IPS-NIHi11 (cell line): ENCODE measurements at regions not wholly inside any gene's neighbourhood (a gene's known extent, or its start where the extent isn't known, plus 50 kb on each side); places are given as distances from the start of the nearest gene placed in this dataset.
"Not testable (repeated sequence)": the region's sequence is repeated elsewhere in the genome, so short reads cannot be mapped to it uniquely, and the experiment has no call there.

Source experiments
- DNase-seq: peaks from one replicate; pipeline ENCODE4 v3.0.0; 2012; ENCODE audit warnings: mixed read lengths, low spot score

DNA sequence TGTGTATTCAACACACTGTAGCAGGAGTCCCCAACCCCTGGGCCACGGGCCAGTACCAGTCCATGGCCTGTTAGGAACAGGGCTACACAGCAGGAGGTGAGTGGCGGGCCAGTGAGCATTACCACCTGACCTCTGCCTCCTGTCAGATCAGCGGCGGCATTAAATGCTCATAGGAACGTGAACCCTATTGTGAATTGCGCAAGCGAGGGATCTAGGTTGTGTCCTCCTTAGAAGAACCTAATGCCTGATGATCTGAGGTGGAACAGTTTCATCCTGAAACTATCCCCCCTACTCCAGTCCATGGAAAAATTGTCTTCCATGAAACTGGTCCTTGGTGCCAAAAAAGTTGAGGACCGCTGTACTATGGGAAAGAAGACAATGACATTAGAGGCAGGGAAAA, 386.9 kb downstream of the PREX1 start:
- DNase-seq, result no peak

DNA sequence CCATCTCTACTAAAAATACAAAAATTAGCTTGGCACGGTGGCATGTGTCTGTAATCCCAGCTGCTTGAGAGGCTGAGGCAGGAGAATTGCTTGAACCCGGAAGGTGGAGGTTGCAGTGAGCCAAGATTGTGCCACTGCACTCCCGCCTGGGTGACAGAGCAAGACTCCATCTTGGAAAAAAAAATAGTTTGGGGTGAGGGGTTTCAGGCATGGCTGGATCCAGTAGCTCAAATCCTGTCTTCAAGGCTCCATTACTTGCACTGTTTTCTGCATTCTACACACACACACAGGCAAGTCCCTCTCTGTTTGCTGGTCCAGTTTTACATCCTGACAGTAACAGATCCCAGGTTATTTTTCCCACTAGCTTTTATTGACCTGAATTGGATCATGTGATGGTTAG, 387.5 kb downstream of the PREX1 start:
- DNase-seq, result not testable (repeated sequence)

DNA sequence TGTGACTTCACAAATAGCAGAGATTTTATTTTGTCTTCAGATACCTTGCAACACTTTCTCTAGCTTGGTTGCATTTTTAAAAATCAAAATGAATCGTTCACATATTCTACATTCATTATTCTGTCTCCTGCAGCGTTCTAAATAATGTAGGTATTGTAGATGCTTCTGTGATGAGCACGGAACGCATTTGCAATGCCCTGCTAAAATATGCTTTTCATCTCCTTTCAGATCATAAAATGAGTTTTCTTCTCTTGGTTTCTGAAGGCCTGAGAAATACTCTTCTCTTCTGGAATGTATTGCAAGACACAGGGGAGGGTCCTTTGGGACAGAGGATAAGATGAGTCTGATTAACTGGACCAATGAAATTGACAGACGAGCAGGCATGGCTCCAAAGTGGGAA, 390.7 kb downstream of the PREX1 start:
- DNase-seq, result no peak

DNA sequence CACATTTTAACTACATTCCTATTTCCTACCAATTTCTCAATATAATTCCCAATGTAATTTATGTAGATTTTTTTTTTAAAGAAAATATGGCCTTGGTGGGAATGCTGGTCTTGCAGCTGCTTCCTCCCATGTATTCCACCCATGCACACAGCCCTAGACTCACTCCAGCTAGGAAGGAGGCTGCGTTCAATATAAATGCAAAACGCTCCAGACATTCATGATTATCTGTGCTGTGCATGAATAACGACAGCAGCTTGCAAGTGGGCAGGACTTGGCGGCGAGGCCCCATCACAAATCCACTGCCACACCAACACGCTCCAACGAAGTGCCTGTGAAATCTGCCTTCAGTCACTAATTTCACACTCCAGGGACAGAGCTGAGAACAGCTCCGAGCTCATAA, 391.2 kb downstream of the PREX1 start:
- not testable (repeated sequence) for DNase-seq

DNA sequence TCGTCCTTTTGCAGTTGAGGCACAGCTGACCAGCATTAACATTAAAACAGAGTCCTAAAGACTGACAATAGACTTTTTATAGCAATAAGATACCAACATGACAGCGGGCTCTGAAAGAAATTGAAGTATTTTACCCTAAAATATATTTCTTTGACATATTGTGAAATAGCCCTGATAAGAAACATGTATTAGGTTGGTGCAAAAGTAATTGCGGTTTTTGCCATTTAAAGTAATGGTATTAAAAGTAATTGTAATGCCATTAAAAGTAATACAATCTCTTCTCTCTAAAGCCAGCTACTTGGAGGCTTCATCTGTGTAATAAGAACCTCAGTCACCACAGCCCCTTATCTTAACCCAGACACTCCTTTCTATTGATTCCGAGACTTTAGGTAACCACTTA, 394.6 kb downstream of the PREX1 start:
- DNase-seq, result no peak

DNA sequence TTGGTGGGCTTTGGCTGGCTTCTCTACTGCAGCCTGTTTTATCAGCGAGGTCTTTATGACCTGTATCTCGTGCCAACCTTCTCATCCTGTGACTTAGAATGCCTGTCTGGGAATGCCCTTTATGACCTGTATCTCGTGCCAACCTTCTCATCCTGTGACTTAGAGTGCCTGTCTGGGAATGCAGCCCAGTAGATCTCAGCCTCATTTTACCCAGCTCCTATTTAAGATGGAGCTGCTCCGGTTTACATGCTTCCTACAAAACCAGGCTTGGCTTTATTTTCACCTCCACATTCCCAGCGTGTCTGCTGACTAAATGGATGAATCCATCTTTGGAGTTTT, 395.3 kb downstream of the PREX1 start:
- no peak for DNase-seq

DNA sequence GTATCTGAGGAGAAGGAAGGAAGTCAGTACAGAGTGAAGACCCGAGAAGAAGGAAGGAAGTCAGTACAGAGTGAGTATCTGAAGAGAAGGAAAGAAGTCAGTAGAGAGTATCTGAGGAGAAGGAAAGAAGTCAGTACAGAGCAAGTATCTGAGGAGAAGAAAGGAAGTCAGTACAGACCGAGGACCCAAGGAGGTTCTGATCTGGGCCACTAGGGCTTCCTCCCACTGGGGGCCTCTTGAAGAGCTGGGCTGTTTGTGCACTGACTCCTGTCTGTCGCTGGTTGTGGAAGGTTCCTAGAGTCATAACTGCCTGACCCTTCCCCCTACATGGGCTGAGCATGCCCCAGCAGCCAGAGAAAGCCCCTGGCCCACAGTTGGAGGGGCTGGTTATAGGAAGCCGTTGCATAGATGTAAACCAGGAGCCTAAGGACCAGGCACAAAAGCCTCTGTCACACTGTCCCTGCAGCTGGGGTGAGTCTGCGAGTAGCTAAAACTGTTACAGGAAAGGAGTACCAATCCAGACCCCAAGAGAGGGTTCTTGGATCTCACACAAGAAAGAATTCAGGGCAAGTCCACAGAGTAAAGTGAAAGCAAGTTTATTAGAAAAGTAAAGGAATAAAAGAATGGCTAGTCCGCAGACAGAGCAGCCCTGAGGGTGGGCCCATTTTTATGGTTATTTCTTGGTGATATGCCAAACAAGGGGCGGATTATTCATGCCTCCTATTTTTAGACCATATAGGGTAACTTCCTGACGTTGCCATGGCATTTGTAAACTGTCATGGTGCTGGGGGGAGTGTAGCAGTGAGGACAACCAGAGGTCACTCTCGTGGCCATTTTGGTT, 395.9 kb downstream of the PREX1 start:
- no peak for DNase-seq

DNA sequence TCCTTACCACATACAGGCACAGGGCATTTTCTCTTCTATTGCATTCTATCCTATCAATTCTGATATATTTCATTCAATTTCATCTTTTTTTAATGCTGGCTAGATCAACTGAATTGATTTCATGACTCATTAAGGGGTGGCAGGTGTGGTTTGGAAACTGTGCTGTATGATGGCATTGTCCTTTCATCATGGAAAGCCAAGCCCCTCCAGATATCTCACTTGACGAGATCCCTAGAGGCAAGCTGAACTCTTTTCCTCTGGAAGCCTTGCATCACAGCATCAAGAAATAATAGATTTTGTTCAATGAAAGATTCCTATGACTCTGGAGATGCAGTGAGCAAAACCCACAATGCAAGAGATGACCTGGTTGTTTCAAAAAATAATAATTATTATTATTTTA, 401.2 kb downstream of the PREX1 start:
- DNase-seq, result no peak

DNA sequence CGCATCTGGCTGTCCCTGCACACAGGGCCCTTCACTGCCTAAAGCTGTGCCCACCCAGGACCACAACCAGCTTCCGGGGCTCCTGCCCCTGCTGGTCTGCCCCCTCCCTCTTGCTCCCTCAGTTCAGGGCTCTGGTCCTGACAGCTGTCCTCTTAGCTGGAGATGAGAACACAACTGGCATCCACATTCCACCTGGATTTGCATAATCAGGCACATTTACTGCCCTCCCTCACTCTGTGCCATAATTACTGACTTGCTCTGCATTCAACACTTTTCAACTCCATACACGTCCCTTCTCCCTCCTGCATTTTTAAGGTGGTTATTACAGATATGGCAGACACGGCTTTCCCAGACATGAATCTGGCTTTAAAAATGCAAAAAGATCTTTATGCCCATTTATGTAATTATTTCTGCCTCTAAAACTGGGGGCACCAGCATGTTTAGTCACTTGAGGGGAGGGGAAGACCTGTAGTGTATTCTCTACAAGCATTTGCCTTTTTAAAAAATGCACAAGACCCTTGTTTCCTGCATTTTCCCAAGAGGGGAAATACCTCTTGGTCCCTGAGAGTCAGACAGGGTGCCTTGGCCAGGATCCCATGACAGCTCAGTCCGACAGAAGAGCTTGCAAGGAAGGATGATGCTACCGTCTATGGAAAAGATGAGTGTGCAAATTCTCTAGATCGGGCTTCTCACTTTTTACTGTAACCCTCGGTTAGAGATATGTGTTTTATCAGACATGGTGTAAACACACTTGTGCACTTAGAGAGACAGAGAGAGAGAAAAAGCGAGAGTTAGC, 401.8 kb downstream of the PREX1 start:
- DNase-seq, result no peak

DNA sequence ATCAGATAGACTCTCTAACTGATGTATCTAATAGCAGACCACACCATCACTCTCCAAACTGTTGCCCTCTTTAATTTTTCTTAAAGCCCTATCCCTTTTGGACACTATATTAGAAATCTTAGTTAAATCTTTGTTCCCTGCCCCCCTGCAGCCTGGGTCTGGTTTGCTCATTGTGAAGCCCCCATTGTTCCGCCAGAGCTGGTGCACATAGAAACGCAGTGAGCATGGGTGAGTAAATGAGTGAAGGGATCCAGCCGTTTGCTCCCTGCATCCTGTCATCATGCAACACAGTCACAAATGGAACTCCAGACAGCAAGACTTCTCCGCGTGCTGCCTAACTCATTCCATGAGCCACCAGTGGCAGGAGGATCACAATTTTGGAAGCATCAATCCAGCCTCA, 402.5 kb downstream of the PREX1 start:
- no peak for DNase-seq

DNA sequence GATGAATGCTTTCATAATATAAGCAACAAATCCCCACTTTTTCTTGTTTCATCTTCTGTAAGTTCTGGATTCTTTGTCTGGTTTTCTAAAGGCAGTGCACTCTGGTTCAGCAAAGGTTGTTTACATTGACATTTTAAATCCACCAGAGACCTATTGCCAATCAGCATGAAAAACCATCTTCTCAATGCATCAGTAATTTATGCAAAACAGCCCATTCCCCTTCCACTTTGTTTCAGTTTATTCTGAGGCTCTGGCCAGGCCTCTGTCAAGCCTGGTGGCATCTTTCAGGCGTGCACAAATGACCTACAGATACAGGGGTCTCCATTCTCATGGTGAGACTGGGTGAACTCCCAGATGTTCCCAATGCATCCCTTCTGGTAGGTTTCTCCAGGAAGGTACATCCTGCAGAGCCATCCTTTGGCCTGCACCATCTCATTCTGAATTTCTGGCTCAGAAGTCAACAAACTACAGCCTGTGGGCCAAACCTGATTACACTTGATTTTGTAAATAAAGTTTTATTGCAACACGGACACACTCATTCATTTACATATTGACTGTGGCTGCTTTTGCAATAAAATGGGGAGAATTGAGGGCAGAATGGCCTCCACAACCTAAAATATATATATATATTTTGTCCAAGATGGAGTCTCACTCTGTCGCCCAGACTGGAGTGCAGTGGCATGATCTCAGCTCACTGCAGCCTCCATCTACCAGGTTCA, 405.4 kb downstream of the PREX1 start:
- DNase-seq, result no peak

DNA sequence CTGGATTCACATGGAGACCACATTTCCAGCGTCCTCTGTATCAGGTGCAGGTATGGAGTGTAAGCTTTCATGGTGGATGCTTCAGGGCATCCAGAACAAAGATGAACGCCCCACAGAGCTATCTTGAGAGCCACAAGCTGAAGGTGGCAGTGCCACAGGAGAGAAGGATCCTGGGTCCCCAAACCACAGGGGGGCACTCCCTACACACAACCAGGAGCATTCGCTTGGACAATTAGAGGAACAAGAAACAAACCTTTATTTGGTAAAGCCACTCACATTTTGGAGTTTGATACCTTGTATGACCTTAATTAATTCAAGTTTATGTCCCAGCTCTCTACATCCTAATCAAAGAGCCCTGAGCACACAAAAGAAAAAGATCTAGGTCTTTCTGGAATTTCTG, 406.3 kb downstream of the PREX1 start:
- DNase-seq, result no peak

DNA sequence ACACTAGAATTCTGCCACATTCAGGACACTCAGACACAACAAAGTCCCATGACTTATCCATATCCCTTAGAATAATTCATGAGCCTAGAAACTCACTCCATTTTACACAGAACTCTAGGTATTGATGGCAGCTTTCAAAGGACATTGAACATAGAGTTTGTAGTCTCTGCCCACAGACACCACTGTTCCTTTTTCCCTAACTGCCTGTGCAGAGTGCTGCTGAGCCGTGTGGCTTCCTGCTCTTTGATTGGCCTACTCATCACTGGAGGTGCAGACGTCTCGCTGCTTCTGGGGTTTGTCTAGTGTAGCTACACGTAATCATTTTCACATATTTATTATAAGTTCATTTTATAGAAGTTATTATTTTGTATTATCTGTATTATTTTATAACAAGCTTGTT, 407.6 kb downstream of the PREX1 start:
- no peak for DNase-seq

DNA sequence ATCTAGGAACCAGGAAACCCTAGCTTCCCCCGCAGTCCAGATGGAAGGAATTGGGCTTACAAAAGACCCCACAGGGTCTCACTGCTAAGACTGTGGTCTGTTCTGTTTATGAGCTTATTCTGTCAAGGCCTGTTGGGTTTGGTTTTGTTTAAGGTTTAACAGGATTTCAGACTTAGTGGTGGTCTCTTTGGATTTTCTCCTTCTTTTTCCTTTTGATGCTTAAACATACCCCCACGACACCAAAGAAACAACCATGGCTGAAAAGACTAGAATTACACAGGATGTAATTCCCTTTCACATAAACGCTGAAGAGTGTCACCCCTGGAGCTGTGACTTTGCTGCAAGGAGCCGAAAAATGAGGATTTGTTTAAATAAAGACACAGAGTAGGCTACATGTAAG, 408.6 kb downstream of the PREX1 start:
- no peak for DNase-seq

DNA sequence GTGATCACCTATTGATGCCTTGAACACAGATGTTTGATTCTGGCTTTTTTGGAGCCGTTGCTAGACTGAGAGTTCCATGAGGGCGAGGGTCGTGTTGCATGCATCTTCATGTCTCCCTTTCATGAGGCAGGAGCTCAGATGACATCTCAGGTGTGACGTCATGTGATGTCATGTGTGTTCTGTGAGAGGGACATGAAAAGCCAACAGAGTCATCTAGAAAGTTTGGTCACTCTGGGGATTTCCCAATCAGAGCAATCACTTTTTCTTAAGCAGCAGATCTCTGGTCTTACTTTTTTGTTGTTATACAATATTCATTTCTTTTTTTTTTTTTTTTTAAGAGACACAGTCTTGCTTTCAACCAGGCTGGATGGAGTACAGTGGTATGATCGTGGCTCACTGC, 411.8 kb downstream of the PREX1 start:
- no peak for DNase-seq

DNA sequence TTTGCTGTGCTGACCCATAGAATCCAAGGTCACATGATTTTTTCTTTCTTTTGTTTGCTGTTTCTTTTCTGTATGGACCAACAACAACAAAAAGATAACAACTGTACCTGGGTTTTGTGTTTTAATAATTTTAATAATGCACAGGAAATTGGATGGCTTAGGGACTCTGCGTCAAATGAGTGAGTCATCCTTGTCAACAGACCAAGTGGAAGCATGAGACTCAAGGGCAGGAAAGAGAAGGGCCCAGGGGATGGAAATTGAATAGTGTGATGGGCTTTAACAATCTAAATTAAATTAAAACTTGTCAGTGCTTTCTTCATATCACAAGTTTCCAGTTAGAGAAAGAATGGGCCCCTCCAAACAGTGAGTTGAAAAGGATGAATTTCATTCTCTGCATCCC, 413.0 kb downstream of the PREX1 start:
- DNase-seq, result no peak

DNA sequence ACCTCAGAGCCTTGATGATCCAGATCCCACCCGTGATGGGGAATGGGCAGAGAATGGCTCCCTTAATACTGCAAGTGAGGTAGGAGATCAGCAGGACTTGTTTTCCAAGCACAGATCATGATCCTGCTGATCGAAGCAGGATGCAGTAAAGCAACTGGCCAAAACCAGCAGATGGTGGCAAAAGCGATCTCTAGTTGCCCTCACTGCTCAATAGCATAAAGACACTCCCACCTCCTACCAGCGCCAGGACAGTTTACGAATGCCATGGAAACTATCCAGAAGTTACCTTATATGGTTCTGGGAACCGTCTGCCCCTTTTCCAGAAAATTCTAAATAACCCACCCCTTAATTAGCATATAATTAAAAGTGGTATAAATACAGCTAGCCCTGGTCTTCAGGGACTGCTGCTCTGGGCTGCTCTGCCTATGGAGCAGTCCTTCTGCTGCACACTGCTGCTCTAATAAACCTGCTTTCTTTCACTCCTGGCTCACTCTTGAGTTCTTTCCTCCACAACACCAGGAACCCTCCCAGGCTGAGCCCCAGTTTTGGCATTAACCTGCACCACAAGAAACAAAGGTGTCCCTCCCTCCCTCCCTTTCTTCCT, 415.8 kb downstream of the PREX1 start:
- DNase-seq, result no peak

DNA sequence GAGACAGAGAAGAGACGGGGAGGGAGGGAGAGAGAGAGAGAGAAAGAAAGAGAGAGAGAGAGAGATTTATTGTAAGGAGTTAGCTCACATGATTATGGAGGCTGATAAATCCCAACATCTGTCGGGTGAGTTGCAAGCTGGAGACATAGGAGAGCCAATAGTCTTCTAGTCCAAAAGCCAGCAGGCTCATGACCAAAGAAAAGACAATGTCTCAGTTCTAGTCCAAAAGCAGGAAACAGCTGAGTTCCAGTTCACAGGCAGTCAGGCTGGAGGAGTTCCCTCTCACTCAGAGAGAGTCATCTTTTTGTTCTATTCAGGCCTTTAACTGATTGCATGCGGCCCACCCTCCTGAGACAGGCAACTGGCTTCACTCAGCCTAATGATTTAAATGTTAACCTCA, 416.6 kb downstream of the PREX1 start:
- DNase-seq, result no peak

DNA sequence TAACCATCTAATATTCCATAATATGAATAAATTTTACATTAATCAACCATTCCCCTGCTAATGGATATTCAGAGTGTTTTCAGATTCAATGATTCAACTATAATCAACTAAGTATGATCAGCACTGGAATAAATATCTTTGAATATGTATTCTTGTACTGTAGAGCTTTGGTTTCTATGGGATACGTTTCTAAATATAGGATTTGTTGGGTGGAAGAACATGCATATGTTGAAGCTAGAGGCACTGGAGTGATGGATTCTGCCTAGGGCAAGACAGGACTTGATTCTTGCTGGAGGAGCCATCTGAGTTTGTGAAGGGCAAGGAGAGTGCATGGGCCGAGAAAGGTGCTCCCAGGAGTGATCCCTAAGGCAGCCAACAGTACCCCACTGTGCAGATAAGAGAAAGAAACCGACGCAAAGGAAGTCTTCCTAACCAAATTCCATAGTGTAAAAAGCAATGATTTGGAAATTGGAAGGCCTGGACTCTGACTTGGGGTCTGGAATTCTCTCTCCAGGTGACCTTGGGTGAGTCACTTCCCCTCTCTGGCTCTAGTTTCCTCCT, 418.7 kb downstream of the PREX1 start:
- no peak for DNase-seq

DNA sequence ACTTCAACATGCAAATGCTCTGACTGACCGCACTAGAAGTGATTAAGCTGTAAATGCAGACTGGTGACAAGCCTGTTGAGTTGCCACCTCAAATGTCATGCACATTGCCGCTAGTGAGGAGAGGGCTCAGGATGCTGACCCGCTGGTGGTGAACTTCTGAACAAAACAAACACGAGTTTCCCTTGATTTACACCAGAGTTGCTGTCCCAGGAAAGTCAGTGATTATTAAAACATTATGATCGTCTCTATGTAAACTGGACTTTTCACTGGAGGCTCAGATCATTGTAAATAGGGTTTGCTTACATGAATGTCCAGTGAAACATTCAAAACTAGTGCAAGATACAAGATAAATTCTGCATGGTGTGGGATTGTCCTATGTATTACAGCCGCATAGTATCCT, 420.1 kb downstream of the PREX1 start:
- DNase-seq, result no peak

DNA sequence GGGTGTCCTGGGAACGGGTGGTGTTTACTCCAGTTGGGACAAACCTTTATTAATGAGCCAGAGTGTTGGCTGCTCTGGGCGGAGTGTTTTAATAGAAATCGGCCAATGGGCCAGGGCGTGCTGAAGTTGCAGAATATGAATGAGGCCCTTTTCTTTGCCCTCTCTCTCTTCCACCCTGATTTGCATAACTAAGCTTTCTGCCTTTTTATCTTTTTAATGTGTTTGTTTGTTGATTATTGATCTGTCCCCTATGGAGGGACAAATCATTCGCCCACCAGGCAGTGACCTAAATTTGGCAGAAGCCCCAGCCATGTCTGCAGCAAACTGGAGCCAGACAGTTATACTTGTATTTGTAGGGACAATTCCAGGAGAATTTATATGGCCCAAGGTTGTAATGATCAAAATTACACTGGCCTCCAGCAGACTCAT, 420.9 kb downstream of the PREX1 start:
- no peak for DNase-seq

DNA sequence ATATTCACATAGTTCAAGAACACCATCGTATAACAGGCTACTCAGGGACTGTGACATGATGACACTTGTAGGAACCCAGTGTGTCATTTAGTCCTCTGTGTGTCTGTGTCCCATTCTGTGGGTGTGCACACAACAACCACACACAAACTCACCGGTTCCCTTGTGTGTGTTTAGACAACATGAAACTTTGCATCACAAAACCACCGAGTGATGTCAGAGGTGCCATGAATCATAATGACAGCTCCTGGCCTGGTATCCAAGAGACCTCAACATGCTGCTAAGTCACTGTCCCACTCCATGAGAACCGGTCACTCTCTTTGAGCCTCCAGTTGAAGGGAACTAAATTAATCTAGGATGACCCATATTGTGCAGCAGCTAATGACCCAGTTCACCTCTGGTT, 421.3 kb downstream of the PREX1 start:
- DNase-seq, result no peak
